HG03025 (cell line): ENCODE measurements at regions not wholly inside any gene's neighbourhood (a gene's known extent, or its start where the extent isn't known, plus 50 kb on each side); places are given as distances from the start of the nearest gene placed in this dataset.

Experiments used
- ATAC-seq: cut with Tn5 transposase; IDR thresholded peaks from one replicate; pipeline ENCODE4 v1.9.1; 2021; ENCODE audit warnings: mild to moderate bottlenecking, moderate library complexity; ENCODE audit not compliant: unreplicated experiment, low FRiP score

DNA sequence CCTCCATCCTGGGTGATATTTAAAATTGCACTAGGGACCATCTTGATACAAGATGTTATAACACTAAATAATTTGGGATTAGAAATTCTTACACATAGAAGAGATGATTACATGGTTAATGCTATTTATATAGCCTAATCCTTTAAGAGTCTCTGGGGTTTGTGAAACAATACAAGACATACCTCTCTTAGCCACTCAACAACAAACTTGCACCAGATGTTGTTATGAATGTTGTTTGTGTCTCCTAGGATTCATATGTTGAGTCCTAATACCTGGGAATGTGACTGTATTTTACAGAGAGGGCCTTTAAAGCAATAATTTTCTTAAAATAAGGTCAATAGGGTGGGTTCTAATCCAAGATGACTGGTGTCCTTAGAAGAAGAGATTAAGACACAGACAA lies 678.3 kb downstream of the NYAP2 start:
- ATAC-seq, result no peak

GRCh38 chr2:226077031-226077430 lies 677.5 kb downstream of the NYAP2 start:
- no peak for ATAC-seq

DNA sequence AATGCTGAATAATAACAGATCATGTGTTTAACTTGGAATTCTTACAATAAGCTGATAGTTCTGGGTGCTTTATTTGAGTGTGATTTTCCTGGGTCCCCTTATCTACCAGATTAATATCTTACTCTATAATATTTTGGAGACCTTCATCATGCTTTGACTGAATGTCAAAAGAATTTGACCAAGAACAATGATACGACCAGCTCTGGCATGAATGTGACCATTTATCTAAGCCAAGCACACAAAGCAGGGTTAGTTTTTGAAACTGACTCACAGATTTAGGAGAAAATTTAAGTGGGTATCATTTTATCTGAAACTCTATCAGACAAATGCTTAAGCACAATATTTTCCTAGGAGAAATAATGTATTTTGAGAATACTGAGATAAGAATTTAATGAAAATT lies 677.0 kb downstream of the NYAP2 start:
- ATAC-seq, result no peak

- ATAC-seq, result no peak
Observed at GRCh38 chr2:226074391-226074790, 674.9 kb downstream of the NYAP2 start.

DNA sequence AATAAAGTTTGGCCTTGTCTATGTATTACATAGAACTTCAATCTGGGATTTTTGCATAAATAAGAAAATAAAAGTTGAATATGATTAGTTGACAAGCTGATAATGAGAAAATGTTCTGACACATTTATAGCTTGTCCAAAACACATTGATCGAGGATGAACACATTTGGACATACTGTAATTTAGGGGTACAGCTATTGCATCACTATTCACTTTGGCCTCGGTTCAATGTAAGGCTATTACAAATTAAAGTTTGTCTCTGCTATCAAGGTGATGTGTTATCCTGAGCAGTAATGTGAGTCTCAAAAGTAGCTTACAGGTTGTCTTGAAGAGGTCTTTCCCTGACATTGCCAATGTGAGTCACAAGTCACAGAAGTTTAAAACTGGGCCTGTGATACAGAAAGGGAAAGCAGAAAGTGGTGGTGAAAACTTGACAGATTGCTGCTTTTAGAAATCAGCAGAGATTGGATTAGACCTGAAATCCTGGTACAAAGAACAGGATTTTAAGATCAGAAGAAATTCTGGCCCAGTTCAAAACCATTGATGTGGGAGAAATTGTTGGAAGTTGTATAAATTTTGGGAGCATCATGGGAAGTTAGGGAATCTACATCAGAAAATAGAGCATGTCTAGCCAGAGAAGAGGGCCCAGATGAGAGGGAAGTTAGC lies 674.1 kb downstream of the NYAP2 start:
- ATAC-seq, result no peak

- ATAC-seq, result no peak
Observed at GRCh38 chr2:226066873-226067272, 667.4 kb downstream of the NYAP2 start.

DNA sequence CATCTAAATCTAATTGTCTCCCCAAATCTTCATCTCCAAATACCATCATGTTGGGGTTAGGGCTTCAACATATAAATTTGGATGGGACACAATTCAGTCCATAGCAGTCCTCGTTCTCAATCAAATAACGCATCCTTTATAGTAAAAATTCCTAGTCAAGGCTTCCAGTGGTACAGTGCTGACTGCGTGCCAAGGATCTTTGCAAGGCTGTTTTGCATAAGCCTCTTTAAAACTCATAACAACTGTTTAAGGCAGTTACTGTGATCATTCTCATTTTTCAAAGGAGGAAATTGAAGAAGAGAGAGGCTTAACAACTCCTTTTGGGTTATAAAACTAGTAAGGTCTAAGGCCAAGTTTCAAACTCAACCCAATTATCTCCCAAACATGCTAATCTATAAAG lies 666.9 kb downstream of the NYAP2 start:
- ATAC-seq, result no peak

GRCh38 chr2:226064932-226065570 lies 665.5 kb downstream of the NYAP2 start:
- ATAC-seq, result no peak

DNA sequence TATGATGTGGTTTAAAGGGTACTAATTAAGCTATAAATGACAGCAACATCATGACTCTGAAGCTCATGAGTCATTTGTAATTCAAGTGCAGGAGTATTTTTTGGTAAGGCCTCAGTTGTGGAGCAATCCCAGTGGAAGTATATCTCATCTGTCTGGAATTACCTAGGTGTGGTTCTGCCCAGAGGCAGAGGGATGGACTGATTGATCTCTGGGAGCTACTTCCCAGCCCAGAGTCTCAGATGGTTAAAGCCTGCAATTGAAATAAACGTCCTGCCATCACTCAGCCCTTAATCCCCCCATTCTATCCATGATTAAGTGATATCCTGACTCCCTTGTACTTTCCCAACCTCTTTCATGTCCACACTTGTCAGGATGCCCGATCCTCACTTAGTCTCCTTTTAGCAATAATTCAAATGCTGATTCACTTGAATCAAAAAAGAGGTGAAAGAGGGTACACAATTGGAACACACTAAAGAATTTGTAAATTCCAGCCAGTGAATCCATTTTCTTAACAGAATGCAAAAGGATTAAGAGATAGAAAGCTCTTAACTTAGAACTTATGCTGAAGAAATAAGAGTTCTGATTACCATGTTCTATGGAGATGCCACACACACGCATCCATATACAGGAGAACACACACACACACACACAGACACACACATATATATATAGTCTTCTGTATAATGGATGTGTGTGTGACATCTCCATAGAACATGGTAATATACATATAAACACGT lies 664.4 kb downstream of the NYAP2 start:
- no peak for ATAC-seq

DNA sequence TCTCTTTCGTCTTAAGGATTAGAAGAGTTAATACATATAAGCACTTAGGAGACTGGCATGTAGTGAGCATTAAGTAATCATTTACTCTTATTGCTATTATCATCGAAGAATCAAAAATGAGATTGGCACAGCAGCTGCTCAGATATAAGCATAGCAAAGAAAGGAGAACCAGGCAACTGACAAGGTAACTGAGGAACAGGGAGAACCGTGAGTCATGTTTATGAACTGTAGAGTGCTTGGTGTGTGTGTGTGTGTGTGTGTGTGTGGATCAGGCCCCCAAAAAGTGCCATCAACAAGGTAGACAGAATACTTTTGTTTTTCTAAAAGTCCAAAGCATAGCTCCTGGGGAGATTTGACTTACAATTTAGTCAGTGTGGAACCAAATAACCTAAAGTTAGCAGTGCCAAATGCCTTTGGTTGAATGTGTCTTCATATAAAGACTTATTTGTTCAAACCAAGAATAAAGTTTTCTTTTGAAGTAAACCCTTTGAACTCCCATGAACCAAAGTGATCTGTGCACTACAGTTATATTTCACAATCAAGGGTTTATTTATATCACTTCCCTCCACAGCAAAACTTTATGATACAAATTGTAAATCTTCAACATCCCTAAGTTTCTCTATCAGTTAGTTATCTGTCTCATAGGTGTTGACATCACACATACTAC lies 660.6 kb downstream of the NYAP2 start:
- ATAC-seq, result no peak

DNA sequence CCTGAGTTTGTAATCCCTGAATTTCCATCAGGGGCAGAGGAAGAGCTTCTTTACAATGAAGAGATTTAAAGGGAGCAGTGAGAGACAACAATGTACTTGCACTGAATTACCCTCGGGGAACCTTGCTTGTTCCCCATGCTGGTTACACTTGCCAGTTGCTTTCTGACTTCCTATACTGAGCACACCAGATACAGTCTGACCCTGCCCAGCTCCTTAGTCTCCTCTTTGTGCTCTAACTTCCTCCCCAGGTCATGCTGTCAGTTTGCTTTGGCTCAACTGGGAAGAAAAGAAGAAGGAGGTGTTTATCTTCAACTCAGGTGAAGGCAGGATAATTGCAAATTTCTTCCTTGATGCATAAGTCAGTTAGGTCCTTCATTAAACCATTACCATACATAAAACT lies 658.4 kb downstream of the NYAP2 start:
- ATAC-seq, result no peak

GRCh38 chr2:226057365-226057764 lies 657.9 kb downstream of the NYAP2 start:
- no peak for ATAC-seq

- ATAC-seq, result no peak
Observed at GRCh38 chr2:226052772-226053416, 653.4 kb downstream of the NYAP2 start.

DNA sequence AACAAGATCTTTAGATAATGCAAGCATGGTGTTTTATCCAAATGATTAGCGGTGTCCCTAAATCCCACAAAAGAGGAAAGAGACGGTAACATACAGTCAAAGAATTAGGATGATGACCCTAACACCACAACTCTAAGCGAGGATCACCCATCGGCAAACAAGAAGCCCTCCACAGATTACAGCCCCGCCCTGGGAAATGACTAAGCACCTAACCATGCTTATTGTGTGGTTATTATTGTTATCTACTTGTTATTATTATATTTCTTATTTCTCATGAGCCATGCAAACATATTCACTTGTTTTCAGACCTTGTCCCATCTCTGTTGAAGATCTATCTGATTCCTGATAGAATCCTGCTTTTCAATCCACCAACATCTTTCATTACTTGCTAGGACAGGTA lies 651.3 kb downstream of the NYAP2 start:
- no peak for ATAC-seq

DNA sequence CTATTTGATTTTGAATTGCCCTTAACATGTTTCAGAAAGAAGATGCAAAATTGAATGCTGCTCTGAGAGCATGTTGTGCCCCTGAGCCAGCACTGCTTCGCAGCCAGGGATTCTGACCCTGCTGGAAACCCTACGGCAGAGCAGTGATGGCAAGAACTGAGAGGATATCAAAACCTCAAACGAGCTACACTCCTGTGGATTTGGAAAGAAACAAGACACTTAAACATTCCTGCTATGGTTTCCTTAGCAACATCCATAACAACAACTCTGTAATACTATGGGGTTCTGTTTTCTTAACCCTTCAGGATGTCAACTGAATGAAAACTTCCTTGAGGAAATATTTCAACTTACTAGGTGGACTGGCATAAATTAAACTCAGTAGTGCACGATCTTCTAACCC lies 649.1 kb downstream of the NYAP2 start:
- ATAC-seq, result no peak

DNA sequence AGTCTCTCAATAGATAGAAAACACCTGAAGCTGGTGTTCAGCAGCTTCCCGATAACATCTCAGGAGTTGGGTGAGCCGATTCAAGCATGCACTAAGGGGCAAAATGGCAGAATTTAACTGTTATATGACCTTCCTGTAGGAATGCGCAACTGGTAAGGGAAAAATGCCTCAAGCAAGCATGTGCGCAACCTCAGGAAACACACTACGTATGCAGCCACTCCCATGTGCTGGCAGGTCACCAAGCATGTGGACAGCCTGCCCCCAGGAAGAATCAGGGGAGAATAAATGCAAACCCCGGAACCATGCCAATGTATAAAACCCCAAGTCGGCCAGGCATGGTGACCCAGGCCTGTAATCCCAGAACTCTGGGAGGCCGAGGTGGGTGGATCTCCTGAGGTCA lies 645.6 kb downstream of the NYAP2 start:
- no peak for ATAC-seq

DNA sequence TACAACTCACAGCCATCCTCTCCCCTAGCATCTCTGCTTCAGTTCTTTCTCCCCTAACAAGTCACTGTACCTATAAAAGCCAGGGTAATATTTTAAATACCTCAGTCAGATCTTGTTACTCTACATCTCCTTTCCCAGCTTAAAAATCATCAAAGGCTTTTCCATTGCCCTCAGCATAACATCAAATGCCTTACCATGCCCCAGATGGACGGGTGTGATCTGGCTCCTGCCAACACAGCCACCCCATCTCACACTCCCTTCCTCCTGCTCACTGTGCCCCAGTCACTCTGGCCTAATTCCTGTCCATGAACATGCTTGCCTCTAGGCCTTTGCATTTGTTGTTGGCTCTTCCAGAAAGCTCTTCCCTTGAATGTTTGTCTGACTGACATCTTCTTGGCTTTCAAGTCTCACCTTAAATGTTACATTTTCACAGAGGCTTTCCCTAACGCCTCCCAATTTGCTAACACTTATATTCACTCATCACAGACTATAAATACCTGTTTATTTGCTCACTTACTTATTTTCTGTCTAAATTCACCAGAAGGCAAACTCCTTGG lies 640.9 kb downstream of the NYAP2 start:
- ATAC-seq, result no peak

DNA sequence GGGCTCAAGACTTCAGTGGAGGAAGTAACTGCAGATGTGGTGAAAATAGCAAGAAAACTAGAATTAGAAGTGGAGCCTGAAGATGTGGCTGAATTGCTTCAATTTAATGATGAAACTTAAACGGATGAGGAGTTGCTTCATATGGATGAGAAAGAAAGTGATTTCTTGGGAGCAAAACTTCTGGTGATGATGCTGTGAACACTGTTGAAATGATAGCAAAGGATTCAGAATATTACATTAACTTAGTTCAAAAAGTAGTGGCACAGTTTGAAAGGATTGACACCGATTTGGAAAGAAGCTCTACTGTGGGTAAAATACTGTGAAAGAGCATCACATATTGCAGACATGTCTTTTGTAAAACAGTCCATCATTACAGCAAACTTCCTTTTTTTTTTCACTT lies 638.0 kb downstream of the NYAP2 start:
- ATAC-seq, result no peak

DNA sequence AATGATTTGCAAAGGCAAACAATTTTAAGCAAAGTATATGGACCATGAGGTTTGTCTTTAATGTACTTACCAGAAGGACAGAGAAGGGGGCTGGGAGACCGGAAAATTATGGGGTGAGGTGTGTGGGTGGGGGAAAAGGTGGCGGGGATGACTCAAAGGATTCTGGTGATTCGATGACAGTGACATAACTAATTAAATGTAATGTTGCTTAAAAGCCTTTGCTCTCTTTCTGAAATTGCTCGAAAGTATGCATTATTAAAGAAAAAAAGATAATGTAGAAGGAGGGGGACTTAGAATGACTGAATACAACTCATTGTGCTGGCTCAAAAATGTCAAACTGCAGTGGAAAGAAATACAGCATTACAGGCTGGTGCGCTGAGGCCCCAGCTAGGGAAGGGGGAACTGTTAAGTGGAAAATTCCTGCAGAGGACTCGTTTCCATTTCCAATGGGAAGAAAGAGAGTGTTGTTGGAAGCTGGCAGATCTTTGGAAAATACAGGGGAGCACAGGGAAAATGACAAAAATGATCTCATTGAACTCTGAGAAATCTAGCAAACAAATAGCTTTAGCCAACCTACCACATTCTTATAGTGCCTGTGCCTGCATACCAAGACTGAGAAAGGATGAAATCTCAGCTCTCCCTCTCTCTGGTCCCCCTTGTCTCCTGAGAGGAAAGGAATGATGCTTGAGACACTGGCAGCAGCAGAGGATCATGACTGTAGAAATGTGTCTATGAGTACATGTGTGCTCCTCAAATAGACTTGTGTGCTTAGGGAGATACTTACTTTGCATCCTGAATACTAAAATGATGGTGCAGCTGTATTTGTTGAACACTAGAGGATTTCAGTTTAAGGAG lies 632.4 kb downstream of the NYAP2 start:
- ATAC-seq, result no peak
